Stomach (tissue), 8 donors: ENCODE measurements at regions not wholly inside any gene's neighbourhood (a gene's known extent, or its start where the extent isn't known, plus 50 kb on each side); places are given as distances from the start of the nearest gene placed in this dataset.
A peak's percentile ranks its signal among the peaks of the same experiment; 100 is the strongest.

Experiments used
- DNase-seq, 2 donors: peaks; one replicate each; pipeline versions ENCODE4 v3.0.0 to v3.0.0-alpha.2; 2013 to 2019
- H3K27ac ChIP-seq, 5 donors: fragments of 200-600 bp in 4 of 5; sonication (generic) in 4 of 5; one replicate each; pipeline ENCODE4 v1.5.1; 2013 to 2019; ENCODE audit warnings: mild to moderate bottlenecking in 1 of 5, moderate library complexity in 1 of 5
- H3K27me3 ChIP-seq, 3 donors: fragments of 200-600 bp; sonication (generic); one replicate each; pipeline ENCODE4 v1.5.1; 2017 to 2019; ENCODE audit warnings: mixed run types in 1 of 3
- H3K36me3 ChIP-seq, 4 donors: fragments of 200-600 bp; sonication (generic); 1 replicate in 3 of 4; 2 replicates in 1 of 4; pipeline ENCODE4 v1.5.1; 2016 to 2019
- H3K4me1 ChIP-seq, 4 donors: fragments of 200-600 bp; sonication (generic); one replicate each; pipeline ENCODE4 v1.5.1; 2016 to 2019
- H3K4me3 ChIP-seq, 4 donors: fragments of 200-600 bp; sonication (generic) in 3 of 4; one replicate each; pipeline ENCODE4 v1.5.1; 2016 to 2019; ENCODE audit warnings: mild to moderate bottlenecking in 1 of 4
- H3K9me3 ChIP-seq, 4 donors: fragments of 200-600 bp; sonication (generic); one replicate each; pipeline ENCODE4 v1.5.1; 2016 to 2019
- CTCF ChIP-seq, 7 experiments: fragments of 450-650 bp in 4 of 7; fragments of 200-600 bp in 3 of 7; sonication (generic) in 3 of 7; IDR thresholded peaks; one replicate each; pipeline ENCODE4 v1.5.1; 2016 to 2019; ENCODE audit warnings: antibody characterized with exemption in 7 of 7, control low read depth in 2 of 7, mild to moderate bottlenecking in 1 of 7
- EP300 ChIP-seq: sonication (generic); formaldehyde crosslinking; IDR thresholded peaks from one replicate; pipeline ENCODE4 v1.6.1; 2017; ENCODE audit warnings: antibody characterized with exemption
- POLR2A ChIP-seq, 4 donors: fragments of 450-650 bp; IDR thresholded peaks; one replicate each; pipeline ENCODE4 v1.6.1; 2016; ENCODE audit warnings: antibody characterized with exemption in 4 of 4, control low read depth in 2 of 4, mild to moderate bottlenecking in 1 of 4, moderate library complexity in 1 of 4
- POLR2AphosphoS5 ChIP-seq, 3 donors: sonication (generic); formaldehyde crosslinking; IDR thresholded peaks; one replicate each; pipeline ENCODE4 v1.6.1; 2016; ENCODE audit warnings: antibody characterized with exemption in 3 of 3
- WGBS, 5 donors: extraction: QIAGEN DNeasy Blood & Tissue Kit in 3 of 5; methylation state at CpG; one replicate each; pipeline versions ENCODE4 v1.1.5 to v1.1.7; 2013 to 2018; 5-methylcytosine and 5-hydroxymethylcytosine counted together
- intact Hi-C: fragments of 100-400 bp; cut with DNase I; formaldehyde crosslinking; loops from one replicate; pipeline ENCODE4 v1.15.1; 2023; ENCODE audit warnings: low total_unique reads
- donor health status: healthy with polysubstance abuse.
- donor health status: Bipolar disorder and iron deficiency.
- donor health status: healthy.

DNA sequence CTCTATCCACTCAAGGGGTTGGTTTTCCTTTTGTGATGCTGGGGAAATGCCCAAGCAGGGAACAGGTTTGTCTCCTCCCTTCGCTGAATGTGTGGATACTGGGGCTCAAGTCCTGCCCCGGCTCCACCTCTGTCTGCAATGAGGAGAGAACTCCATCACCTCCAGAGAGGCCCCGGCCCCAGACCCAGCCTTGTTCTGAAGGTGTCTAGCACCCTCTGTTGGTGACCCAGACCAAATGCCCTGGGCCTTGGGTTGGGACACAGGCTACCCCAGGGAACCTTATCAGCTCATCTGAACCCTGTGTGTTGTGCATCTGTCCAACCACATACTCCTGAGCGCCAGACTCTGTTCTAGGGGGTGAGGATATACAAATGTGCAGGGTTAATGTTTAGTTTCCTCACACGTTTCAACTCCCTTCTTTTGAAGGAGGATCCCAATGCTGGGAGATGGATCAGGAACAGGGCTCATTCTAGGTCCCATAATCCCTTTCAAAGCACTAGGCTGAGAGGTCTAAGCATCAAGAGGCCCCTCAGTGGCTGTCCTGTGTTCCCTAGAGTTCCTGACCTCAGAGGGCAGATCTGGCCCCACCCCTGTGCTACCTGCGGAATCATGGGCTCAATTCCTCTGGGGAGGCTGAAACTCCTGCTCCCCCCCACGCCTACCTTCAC lies 112.5 kb upstream of the SLC7A1 start:
- intact Hi-C loops, result no loop called here
- peak; percentile 39 to 51 for DNase-seq
- 53 to 76% (median 71%) methylated on average over 7 of the region's 7 CpGs for WGBS, 5 donors

DNA sequence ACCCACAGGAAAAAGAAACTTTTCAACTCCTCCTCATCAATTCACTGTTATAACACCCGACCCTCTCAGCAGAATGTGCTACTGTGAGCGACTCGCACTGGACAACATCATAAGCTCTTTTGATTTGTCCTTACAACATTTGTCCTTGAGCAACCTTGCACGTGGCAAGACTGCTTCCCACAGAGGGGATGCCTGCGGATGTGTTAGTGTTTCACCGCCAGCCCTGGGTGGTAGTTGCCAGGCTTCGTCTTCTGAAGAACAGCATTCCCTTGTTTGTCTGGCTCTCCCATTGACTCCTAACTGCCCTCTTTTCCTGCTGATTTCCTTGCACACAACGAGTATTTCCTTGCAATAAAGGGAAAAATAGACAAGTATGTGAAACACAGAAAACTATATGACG lies 111.4 kb upstream of the SLC7A1 start:
- Histone ChIP-seq H3K4me1 (no peaks in the 10 kb centered on the region), H3K27ac (no peak overlapping the region), H3K4me3 (no peak overlapping the region), H3K36me3 (no peaks in the 10 kb centered on the region), H3K27me3 (peaks cover 0 to 5% (median 0%) of the 10 kb centered on the region in 3 donors), H3K9me3 (no peaks in the 10 kb centered on the region)
- DNase-seq, result peak in 1 of 2 donors; percentile 25
- WGBS, 5 donors, result 82 to 92% (median 84%) methylated on average over 9 of the region's 9 CpGs
- no peak for TF ChIP-seq POLR2AphosphoS5 (IDR thresholded peaks at IDR 0.05)
- intact Hi-C loops, result no loop called here

More for the DNA sequence above, 112.5 kb upstream of the SLC7A1 start:
- Histone ChIP-seq H3K9me3 (no peaks in the 10 kb centered on the region), H3K4me3 (no peak overlapping the region), H3K4me1 (no peaks in the 10 kb centered on the region), H3K36me3 (no peaks in the 10 kb centered on the region), H3K27ac (no peak overlapping the region), H3K27me3 (peaks cover 0 to 1% (median 0%) of the 10 kb centered on the region in 3 donors)
- TF ChIP-seq EP300 (no peak), POLR2A (IDR thresholded peaks at IDR 0.05) (no peak), CTCF (IDR thresholded peaks at IDR 0.05) (peak in 4 of 7 experiments; percentile 10 to 49 (median 30)), POLR2AphosphoS5 (IDR thresholded peaks at IDR 0.05) (no peak)

- DNase-seq, result peak in 1 of 2 donors; percentile 16
- intact Hi-C loops, result no loop called here
- Histone ChIP-seq H3K27ac (no peak overlapping the region), H3K9me3 (no peaks in the 10 kb centered on the region), H3K27me3 (peaks cover 0 to 5% (median 0%) of the 10 kb centered on the region in 3 donors), H3K4me3 (no peak overlapping the region), H3K36me3 (no peaks in the 10 kb centered on the region), H3K4me1 (no peaks in the 10 kb centered on the region)
- WGBS, 5 donors, result 32 to 44% (median 38%) methylated on average over 3 of the region's 3 CpGs
- TF ChIP-seq CTCF (IDR thresholded peaks at IDR 0.05) (no peak), POLR2AphosphoS5 (IDR thresholded peaks at IDR 0.05) (no peak), EP300 (no peak), POLR2A (IDR thresholded peaks at IDR 0.05) (no peak)
These were observed 109.2 kb upstream of the SLC7A1 start for GRCh38 chr13:29704648-29705047.

DNA sequence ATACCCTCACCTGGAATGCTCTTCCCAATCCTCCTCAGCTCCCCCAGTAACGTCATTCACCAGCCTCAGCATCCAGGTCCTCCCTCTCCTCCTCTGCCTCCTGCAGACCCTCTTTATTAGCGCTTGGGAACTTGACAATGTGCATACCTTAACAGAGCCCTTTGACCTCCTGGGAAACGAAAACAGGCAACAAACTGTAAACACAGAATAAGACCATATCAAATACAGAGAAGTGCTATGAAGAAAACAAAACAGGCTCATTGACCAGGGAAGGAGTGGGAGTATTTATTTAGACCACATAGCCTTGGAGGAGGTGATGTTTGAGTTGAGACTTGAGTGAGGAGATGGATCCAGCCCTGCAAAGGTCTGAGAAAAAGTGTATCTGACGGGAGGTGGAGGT lies 107.9 kb upstream of the SLC7A1 start:
- intact Hi-C loops, result no loop called here
- H3K27ac ChIP-seq, result no peak overlapping the region
- peaks cover 0 to 5% (median 0%) of the 10 kb centered on the region in 3 donors for H3K27me3 ChIP-seq
- H3K4me1 ChIP-seq, result no peaks in the 10 kb centered on the region
- H3K9me3 ChIP-seq, result no peaks in the 10 kb centered on the region
- H3K4me3 ChIP-seq, result no peak overlapping the region
- 71 to 75% (median 74%) methylated on average over 4 of the region's 4 CpGs for WGBS, 5 donors
- no peak for TF ChIP-seq POLR2AphosphoS5 (IDR thresholded peaks at IDR 0.05)
- TF ChIP-seq EP300, result no peak
- no peak for TF ChIP-seq POLR2A (IDR thresholded peaks at IDR 0.05)
- TF ChIP-seq CTCF (IDR thresholded peaks at IDR 0.05), result no peak
- no peaks in the 10 kb centered on the region for H3K36me3 ChIP-seq
- no peak for DNase-seq

- 57 to 69% (median 64%) methylated on average over 13 of the region's 13 CpGs for WGBS, 5 donors
- H3K36me3 ChIP-seq, result no peaks in the 10 kb centered on the region
- TF ChIP-seq POLR2A (IDR thresholded peaks at IDR 0.05), result no peak
- no peak for TF ChIP-seq EP300
- TF ChIP-seq POLR2AphosphoS5 (IDR thresholded peaks at IDR 0.05), result no peak
- TF ChIP-seq CTCF (IDR thresholded peaks at IDR 0.05), result no peak
- peak in 1 of 2 donors; percentile 50 for DNase-seq
- intact Hi-C loops, result no loop called here
- no peak overlapping the region for H3K4me3 ChIP-seq
- no peaks in the 10 kb centered on the region for H3K4me1 ChIP-seq
- no peak overlapping the region for H3K27ac ChIP-seq
- H3K27me3 ChIP-seq, result peaks cover 0 to 5% (median 0%) of the 10 kb centered on the region in 3 donors
- H3K9me3 ChIP-seq, result no peaks in the 10 kb centered on the region
These were observed 107.4 kb upstream of the SLC7A1 start for GRCh38 chr13:29702912-29703351.
